GM12878 (cell line): ENCODE measurements at regions not wholly inside any gene's neighbourhood (a gene's known extent, or its start where the extent isn't known, plus 50 kb on each side); places are given as distances from the start of the nearest gene placed in this dataset.

Experiments
- ASH2L ChIP-seq: fragments of 300-600, 200-600 bp; sonication (generic); IDR thresholded peaks from 2 replicates; pipeline ENCODE4 v1.6.1; 2017; ENCODE audit warnings: low read depth, mild to moderate bottlenecking, borderline replicate concordance
- CBX5 ChIP-seq: sonication (generic); IDR thresholded peaks from 2 replicates; pipeline ENCODE4 v1.6.1; 2016; ENCODE audit warnings: low read depth, moderate library complexity, mild to moderate bottlenecking, inconsistent platforms
- CHD1 ChIP-seq: IDR thresholded peaks from 2 replicates; pipeline ENCODE4 v1.6.1; 2012; ENCODE audit warnings: low read depth, low read length, improper control_type of control experiment
- CHD4 ChIP-seq: fragments of 200-600 bp; sonication (generic); IDR thresholded peaks from 2 replicates; pipeline ENCODE4 v1.6.1; 2016; ENCODE audit warnings: mild to moderate bottlenecking
- EP300 ChIP-seq, 2 experiments: fragments of 150-350 bp in 1 of 2; IDR thresholded peaks; 2 replicates each; pipeline ENCODE4 v1.6.1; 2011 to 2012; ENCODE audit warnings: low read depth in 2 of 2, low read length in 2 of 2, borderline replicate concordance in 1 of 2, improper control_type of control experiment in 1 of 2, inconsistent platforms in 1 of 2; ENCODE audit not compliant: control insufficient read depth in 1 of 2
- FOXM1 ChIP-seq: IDR thresholded peaks from 2 replicates; pipeline ENCODE4 v1.6.1; 2012; ENCODE audit warnings: low read depth, mild to moderate bottlenecking, inconsistent platforms, low read length, moderate library complexity
- HDAC2 ChIP-seq: fragments of 200-600 bp; sonication (generic); IDR thresholded peaks from 2 replicates; pipeline ENCODE4 v1.6.1; 2017
- MTA2 ChIP-seq: fragments of 450-650 bp; IDR thresholded peaks from 2 replicates; pipeline ENCODE4 v1.6.1; 2016; ENCODE audit warnings: low read depth, mild to moderate bottlenecking, moderate library complexity
- MYB ChIP-seq: fragments of 150-350 bp; IDR thresholded peaks from 2 replicates; pipeline ENCODE4 v1.6.1; 2014; ENCODE audit warnings: mild to moderate bottlenecking, low read depth, low read length, borderline replicate concordance
- NBN ChIP-seq: fragments of 450-650 bp; IDR thresholded peaks from 2 replicates; pipeline ENCODE4 v1.6.1; 2016
- PML ChIP-seq: IDR thresholded peaks from 2 replicates; pipeline ENCODE4 v1.6.1; 2012; ENCODE audit warnings: low read length, inconsistent platforms
- POLR2AphosphoS5 ChIP-seq: IDR thresholded peaks from 2 replicates; pipeline ENCODE4 v1.6.1; 2011; ENCODE audit warnings: mild to moderate bottlenecking, low read length, inconsistent platforms
- POU2F2 ChIP-seq: IDR thresholded peaks from 3 replicates; pipeline ENCODE4 v1.6.1; 2011; ENCODE audit warnings: low read depth, mild to moderate bottlenecking, low read length, borderline replicate concordance
- RELA ChIP-seq: fragments of 450-650 bp; IDR thresholded peaks from 2 replicates; pipeline ENCODE4 v1.8.0; 2014; ENCODE audit warnings: borderline replicate concordance; ENCODE audit not compliant: partially characterized antibody
- SMARCA5 ChIP-seq: fragments of 450-650 bp; IDR thresholded peaks from 2 replicates; pipeline ENCODE4 v1.6.1; 2017; ENCODE audit warnings: mild to moderate bottlenecking
- TAF1 ChIP-seq: IDR thresholded peaks from 2 replicates; pipeline ENCODE4 v1.6.1; 2011; ENCODE audit warnings: mild to moderate bottlenecking, low read depth, low read length, borderline replicate concordance
- TBL1XR1 ChIP-seq: IDR thresholded peaks from 2 replicates; pipeline ENCODE4 v1.6.1; 2012; ENCODE audit warnings: low read depth, low read length, improper control_type of control experiment
- ZNF384 ChIP-seq: IDR thresholded peaks from 2 replicates; pipeline ENCODE4 v1.6.1; 2012; ENCODE audit warnings: low read depth, mild to moderate bottlenecking, low read length, improper control_type of control experiment, borderline replicate concordance
- TF ChIP-seq, protein P1 (sequence below): fragments of 450-650 bp; IDR thresholded peaks from 2 replicates; pipeline ENCODE4 v1.6.1; 2017; ENCODE audit warnings: mild to moderate bottlenecking, moderate library complexity
- TF ChIP-seq, protein P2 (sequence below): fragments of 450-650 bp; IDR thresholded peaks from 2 replicates; pipeline ENCODE4 v1.6.1; 2016; ENCODE audit warnings: mild to moderate bottlenecking
- TF ChIP-seq, protein P3 (sequence below): fragments of 450-650 bp; IDR thresholded peaks from 2 replicates; pipeline ENCODE4 v1.6.1; 2017; ENCODE audit warnings: mild to moderate bottlenecking, moderate library complexity

- TF ChIP-seq, protein P1, sequence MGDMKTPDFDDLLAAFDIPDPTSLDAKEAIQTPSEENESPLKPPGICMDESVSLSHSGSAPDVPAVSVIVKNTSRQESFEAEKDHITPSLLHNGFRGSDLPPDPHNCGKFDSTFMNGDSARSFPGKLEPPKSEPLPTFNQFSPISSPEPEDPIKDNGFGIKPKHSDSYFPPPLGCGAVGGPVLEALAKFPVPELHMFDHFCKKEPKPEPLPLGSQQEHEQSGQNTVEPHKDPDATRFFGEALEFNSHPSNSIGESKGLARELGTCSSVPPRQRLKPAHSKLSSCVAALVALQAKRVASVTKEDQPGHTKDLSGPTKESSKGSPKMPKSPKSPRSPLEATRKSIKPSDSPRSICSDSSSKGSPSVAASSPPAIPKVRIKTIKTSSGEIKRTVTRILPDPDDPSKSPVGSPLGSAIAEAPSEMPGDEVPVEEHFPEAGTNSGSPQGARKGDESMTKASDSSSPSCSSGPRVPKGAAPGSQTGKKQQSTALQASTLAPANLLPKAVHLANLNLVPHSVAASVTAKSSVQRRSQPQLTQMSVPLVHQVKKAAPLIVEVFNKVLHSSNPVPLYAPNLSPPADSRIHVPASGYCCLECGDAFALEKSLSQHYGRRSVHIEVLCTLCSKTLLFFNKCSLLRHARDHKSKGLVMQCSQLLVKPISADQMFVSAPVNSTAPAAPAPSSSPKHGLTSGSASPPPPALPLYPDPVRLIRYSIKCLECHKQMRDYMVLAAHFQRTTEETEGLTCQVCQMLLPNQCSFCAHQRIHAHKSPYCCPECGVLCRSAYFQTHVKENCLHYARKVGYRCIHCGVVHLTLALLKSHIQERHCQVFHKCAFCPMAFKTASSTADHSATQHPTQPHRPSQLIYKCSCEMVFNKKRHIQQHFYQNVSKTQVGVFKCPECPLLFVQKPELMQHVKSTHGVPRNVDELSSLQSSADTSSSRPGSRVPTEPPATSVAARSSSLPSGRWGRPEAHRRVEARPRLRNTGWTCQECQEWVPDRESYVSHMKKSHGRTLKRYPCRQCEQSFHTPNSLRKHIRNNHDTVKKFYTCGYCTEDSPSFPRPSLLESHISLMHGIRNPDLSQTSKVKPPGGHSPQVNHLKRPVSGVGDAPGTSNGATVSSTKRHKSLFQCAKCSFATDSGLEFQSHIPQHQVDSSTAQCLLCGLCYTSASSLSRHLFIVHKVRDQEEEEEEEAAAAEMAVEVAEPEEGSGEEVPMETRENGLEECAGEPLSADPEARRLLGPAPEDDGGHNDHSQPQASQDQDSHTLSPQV: no peak
- TF ChIP-seq MTA2 (peak; percentile 63; the same call in 1 of the 2 replicates), POLR2AphosphoS5 (0 out of 2 replicates have a peak, but pooled peaks have one; percentile 34), RELA (no peak), PML (peak; percentile 63), CBX5 (0 out of 2 replicates have a peak, but pooled peaks have one; percentile 65), TAF1 (peak; percentile 49; the same call in 1 of the 2 replicates), TBL1XR1 (0 out of 2 replicates have a peak, but pooled peaks have one; percentile 34), ASH2L (peak; percentile 99), EP300 (IDR thresholded peaks at IDR 0.05; ENCODE audit: borderline replicate concordance in 1 of 2, control insufficient read depth in 1 of 2, low read depth in 2 of 2, low read length in 2 of 2) (peak; percentile 22 to 29; a peak in 1 of 4 replicates), FOXM1 (peak; percentile 76; the same call in 1 of the 2 replicates), CHD4 (no peak), MYB (no peak), CHD1 (no peak), HDAC2 (0 out of 2 replicates have a peak, but pooled peaks have one; percentile 39), POU2F2 (peak; percentile 19; the same call in 1 of the 3 replicates), ZNF384 (peak; percentile 99), SMARCA5 (0 out of 2 replicates have a peak, but pooled peaks have one; percentile 12), NBN (peak; percentile 91)
- TF ChIP-seq, protein P2, sequence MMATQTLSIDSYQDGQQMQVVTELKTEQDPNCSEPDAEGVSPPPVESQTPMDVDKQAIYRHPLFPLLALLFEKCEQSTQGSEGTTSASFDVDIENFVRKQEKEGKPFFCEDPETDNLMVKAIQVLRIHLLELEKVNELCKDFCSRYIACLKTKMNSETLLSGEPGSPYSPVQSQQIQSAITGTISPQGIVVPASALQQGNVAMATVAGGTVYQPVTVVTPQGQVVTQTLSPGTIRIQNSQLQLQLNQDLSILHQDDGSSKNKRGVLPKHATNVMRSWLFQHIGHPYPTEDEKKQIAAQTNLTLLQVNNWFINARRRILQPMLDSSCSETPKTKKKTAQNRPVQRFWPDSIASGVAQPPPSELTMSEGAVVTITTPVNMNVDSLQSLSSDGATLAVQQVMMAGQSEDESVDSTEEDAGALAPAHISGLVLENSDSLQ: peak; percentile 75
- TF ChIP-seq, protein P3, sequence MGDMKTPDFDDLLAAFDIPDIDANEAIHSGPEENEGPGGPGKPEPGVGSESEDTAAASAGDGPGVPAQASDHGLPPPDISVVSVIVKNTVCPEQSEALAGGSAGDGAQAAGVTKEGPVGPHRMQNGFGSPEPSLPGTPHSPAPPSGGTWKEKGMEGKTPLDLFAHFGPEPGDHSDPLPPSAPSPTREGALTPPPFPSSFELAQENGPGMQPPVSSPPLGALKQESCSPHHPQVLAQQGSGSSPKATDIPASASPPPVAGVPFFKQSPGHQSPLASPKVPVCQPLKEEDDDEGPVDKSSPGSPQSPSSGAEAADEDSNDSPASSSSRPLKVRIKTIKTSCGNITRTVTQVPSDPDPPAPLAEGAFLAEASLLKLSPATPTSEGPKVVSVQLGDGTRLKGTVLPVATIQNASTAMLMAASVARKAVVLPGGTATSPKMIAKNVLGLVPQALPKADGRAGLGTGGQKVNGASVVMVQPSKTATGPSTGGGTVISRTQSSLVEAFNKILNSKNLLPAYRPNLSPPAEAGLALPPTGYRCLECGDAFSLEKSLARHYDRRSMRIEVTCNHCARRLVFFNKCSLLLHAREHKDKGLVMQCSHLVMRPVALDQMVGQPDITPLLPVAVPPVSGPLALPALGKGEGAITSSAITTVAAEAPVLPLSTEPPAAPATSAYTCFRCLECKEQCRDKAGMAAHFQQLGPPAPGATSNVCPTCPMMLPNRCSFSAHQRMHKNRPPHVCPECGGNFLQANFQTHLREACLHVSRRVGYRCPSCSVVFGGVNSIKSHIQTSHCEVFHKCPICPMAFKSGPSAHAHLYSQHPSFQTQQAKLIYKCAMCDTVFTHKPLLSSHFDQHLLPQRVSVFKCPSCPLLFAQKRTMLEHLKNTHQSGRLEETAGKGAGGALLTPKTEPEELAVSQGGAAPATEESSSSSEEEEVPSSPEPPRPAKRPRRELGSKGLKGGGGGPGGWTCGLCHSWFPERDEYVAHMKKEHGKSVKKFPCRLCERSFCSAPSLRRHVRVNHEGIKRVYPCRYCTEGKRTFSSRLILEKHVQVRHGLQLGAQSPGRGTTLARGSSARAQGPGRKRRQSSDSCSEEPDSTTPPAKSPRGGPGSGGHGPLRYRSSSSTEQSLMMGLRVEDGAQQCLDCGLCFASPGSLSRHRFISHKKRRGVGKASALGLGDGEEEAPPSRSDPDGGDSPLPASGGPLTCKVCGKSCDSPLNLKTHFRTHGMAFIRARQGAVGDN: peak; percentile 46; the same call in 1 of the 2 replicates
Observed at GRCh38 chr1:58968360-58968952, 184.6 kb upstream of the JUN start (continued).
